HepG2 (cell line): ENCODE measurements at regions not wholly inside any gene's neighbourhood (a gene's known extent, or its start where the extent isn't known, plus 50 kb on each side); places are given as distances from the start of the nearest gene placed in this dataset.

Experiments
- ATAC-seq: fragments of 200-7000 bp; cut with Tn5 transposase; 3 replicates; pipeline ENCODE4 v1.9.1; 2020; ENCODE audit warnings: mild to moderate bottlenecking, moderate library complexity
- BruUV-seq: library from RNA; stranded (reverse); fragments of 400-500 nt; replicated peaks from 2 replicates; lab custom pipeline; 2021; lab: Mats Ljungman, UMichigan
- CTCF ChIA-PET: fragments of 300-600 bp; formaldehyde crosslinking; extraction: SDS; loops from one replicate; lab custom pipeline; 2021; ENCODE audit warnings: low total read pairs, inconsistent platforms, low intra/inter-chr PET ratio; lab: Yijun Ruan, JAX
- POLR2A ChIA-PET: fragments of 350-600 bp; sonication (Branson Sonifier 250); formaldehyde crosslinking; loops from one replicate; lab custom pipeline; 2020; ENCODE audit warnings: antibody characterized with exemption, inconsistent platforms; lab: Yijun Ruan, JAX
- DNase-seq: peaks from one replicate; pipeline ENCODE4 v3.0.0-alpha.2; 2015; ENCODE audit warnings: low spot score
- FAIRE-seq: peaks from 3 replicates; lab custom pipeline; 2011; peaks lifted over from hg19 to GRCh38; lab: Jason Lieb, UNC
- H2AFZ ChIP-seq: one replicate; pipeline ENCODE4 v1.6.1; 2011; ENCODE audit warnings: low read length, inconsistent platforms
- H3K27ac ChIP-seq: fragments of 300-600 bp; 3 replicates; pipeline ENCODE4 v1.8.0; 2011; ENCODE audit warnings: mixed run types, mild to moderate bottlenecking, mixed read lengths, low read length, inconsistent platforms; ENCODE audit not compliant: insufficient read depth; ENCODE audit errors: extremely low read length
- H3K27me3 ChIP-seq, 2 experiments: fragments of 200-600 bp in 1 of 2; 2 replicates in 1 of 2; 3 replicates in 1 of 2; pipeline versions ENCODE4 v1.6.0 to v1.8.0; 2011; ENCODE audit warnings: low read length in 2 of 2, mild to moderate bottlenecking in 2 of 2, moderate library complexity in 2 of 2, inconsistent platforms in 1 of 2; ENCODE audit not compliant: insufficient read depth in 2 of 2, control insufficient read depth in 1 of 2
- H3K36me3 ChIP-seq, 2 experiments: fragments of 200-600 bp in 1 of 2; replicated peaks in 1 of 2; 2 replicates in 1 of 2; 3 replicates in 1 of 2; pipeline versions ENCODE4 v1.5.1 to v1.8.0; 2011; ENCODE audit warnings: low read length in 2 of 2, inconsistent platforms in 1 of 2; ENCODE audit not compliant: insufficient read depth in 2 of 2, control insufficient read depth in 1 of 2
- H3K4me1 ChIP-seq: 2 replicates; pipeline ENCODE4 v1.5.1; 2012; ENCODE audit warnings: low read length, inconsistent platforms; ENCODE audit not compliant: insufficient read depth
- H3K4me2 ChIP-seq: 2 replicates; pipeline ENCODE4 v1.6.0; 2011; ENCODE audit warnings: low read depth, low read length, inconsistent platforms
- H3K4me3 ChIP-seq, 3 experiments: fragments of 200-600 bp in 1 of 3; sonication (generic), shearing (Covaris generic) in 1 of 3; replicated peaks in 1 of 3; 2 replicates each; pipeline ENCODE4 v1.5.1; 2011 to 2016; ENCODE audit warnings: low read length in 3 of 3, inconsistent platforms in 2 of 3, low read depth in 2 of 3, mild to moderate bottlenecking in 2 of 3, control low read depth in 1 of 3, mixed read lengths in 1 of 3; ENCODE audit not compliant: insufficient read depth in 1 of 3
- H3K79me2 ChIP-seq: one replicate; pipeline ENCODE4 v1.6.1; 2011; ENCODE audit warnings: low read length, inconsistent platforms; ENCODE audit not compliant: insufficient read depth
- H3K9ac ChIP-seq: 2 replicates; pipeline ENCODE4 v1.6.0; 2011; ENCODE audit warnings: mild to moderate bottlenecking, low read depth, low read length, inconsistent platforms; ENCODE audit not compliant: insufficient read depth
- H3K9me3 ChIP-seq: 2 replicates; pipeline ENCODE4 v1.5.1; 2012; ENCODE audit warnings: mild to moderate bottlenecking, low read length
- H4K20me1 ChIP-seq: 2 replicates; pipeline ENCODE4 v1.6.0; 2011; ENCODE audit warnings: inconsistent platforms, mild to moderate bottlenecking, low read length, moderate library complexity; ENCODE audit not compliant: insufficient read depth
- CEBPB ChIP-seq: IDR thresholded peaks from 2 replicates; pipeline ENCODE4 v1.6.1; 2011; ENCODE audit warnings: low read depth, low read length, improper control_type of control experiment, borderline replicate concordance
- DZIP1 ChIP-seq: sonication (generic); formaldehyde crosslinking; IDR thresholded peaks from 2 replicates; pipeline ENCODE4 v1.5.0; 2020; ENCODE audit warnings: mild to moderate bottlenecking, missing genetic modification reagents
- FOSL2 ChIP-seq: sonication (generic); formaldehyde crosslinking; IDR thresholded peaks from 2 replicates; pipeline ENCODE4 v1.4.0; 2020; ENCODE audit warnings: missing genetic modification reagents
- HINFP ChIP-seq: sonication (generic); formaldehyde crosslinking; IDR thresholded peaks from 2 replicates; pipeline ENCODE4 v1.4.0; 2020; ENCODE audit warnings: low read depth, mild to moderate bottlenecking, missing genetic modification reagents
- KLF16 ChIP-seq, 2 experiments: sonication (generic) in 1 of 2; formaldehyde crosslinking in 1 of 2; IDR thresholded peaks; 2 replicates each; pipeline versions ENCODE4 v1.6.1 to v1.8.0; 2016 to 2023; ENCODE audit warnings: missing genetic modification reagents in 2 of 2, missing compliant biosample characterization in 1 of 2
- MTA1 ChIP-seq: sonication (generic); formaldehyde crosslinking; IDR thresholded peaks from 2 replicates; pipeline ENCODE4 v1.4.0; 2020; ENCODE audit warnings: missing genetic modification reagents, mild to moderate bottlenecking, borderline replicate concordance
- NFE2L1 ChIP-seq: sonication (generic); formaldehyde crosslinking; IDR thresholded peaks from 2 replicates; pipeline ENCODE4 v1.4.0; 2020; ENCODE audit warnings: missing genetic modification reagents, mild to moderate bottlenecking, borderline replicate concordance
- NR3C1 ChIP-seq: sonication (generic); formaldehyde crosslinking; IDR thresholded peaks from 2 replicates; pipeline ENCODE4 v1.4.0; 2020; ENCODE audit warnings: missing genetic modification reagents
- POLR2AphosphoS5 ChIP-seq: IDR thresholded peaks from 2 replicates; pipeline ENCODE4 v1.6.1; 2012; ENCODE audit warnings: low read depth, low read length
- RBAK ChIP-seq: sonication (generic); formaldehyde crosslinking; IDR thresholded peaks from 2 replicates; pipeline ENCODE4 v1.5.1; 2020; ENCODE audit warnings: mild to moderate bottlenecking, missing genetic modification reagents
- RCOR2 ChIP-seq: IDR thresholded peaks from 2 replicates; pipeline ENCODE4 v1.6.1; 2016; ENCODE audit warnings: missing biosample characterization, missing genetic modification reagents
- TCF7L2 ChIP-seq: IDR thresholded peaks from 2 replicates; pipeline ENCODE4 v1.6.1; 2011; ENCODE audit warnings: mild to moderate bottlenecking, low read depth, low read length, moderate library complexity
- TFE3 ChIP-seq: IDR thresholded peaks from 2 replicates; pipeline ENCODE4 v1.6.1; 2016
- ZBTB38 ChIP-seq: sonication (generic); formaldehyde crosslinking; IDR thresholded peaks from 2 replicates; pipeline ENCODE4 v1.5.1; 2020; ENCODE audit warnings: mild to moderate bottlenecking, missing genetic modification reagents
- ZNF17 ChIP-seq: sonication (generic); formaldehyde crosslinking; IDR thresholded peaks from 2 replicates; pipeline ENCODE4 v1.5.0; 2020; ENCODE audit warnings: mild to moderate bottlenecking, missing genetic modification reagents
- ZNF451 ChIP-seq: sonication (generic); formaldehyde crosslinking; IDR thresholded peaks from 2 replicates; pipeline ENCODE4 v1.5.0; 2020; ENCODE audit warnings: mild to moderate bottlenecking, missing genetic modification reagents
- ZSCAN22 ChIP-seq: sonication (generic); formaldehyde crosslinking; IDR thresholded peaks from 2 replicates; pipeline ENCODE4 v1.4.0; 2020; ENCODE audit warnings: mild to moderate bottlenecking, missing genetic modification reagents
- WGBS: methylation state at CpG from one replicate; pipeline ENCODE4 v1.1.6; 2017; ENCODE audit warnings: low lambda C conversion rate; 5-methylcytosine and 5-hydroxymethylcytosine counted together
- in situ Hi-C: cut with HindIII; loops from 2 replicates; pipeline ENCODE4 v1.10.0; 2017; ENCODE audit warnings: low pct_unique_long_range_greater_than_20kb; ENCODE audit not compliant: extremely low pct_ligation_motif_present
- intact Hi-C: fragments of 100-400 bp; cut with micrococcal nuclease; formaldehyde crosslinking; loops from one replicate; pipeline ENCODE4 v1.10.0; 2022; ENCODE audit not compliant: unreplicated experiment

GRCh38 chr21:20646431-20647165, 351.6 kb upstream of the NCAM2 start:
- Histone ChIP-seq H3K9ac (no peak overlapping the region), H3K27me3 (no peaks in the 10 kb centered on the region)
- in situ Hi-C loops = no loop called here
- TF ChIP-seq CEBPB = no peak
- no peak for TF ChIP-seq ZNF17 (CRISPR knock-in tag)
- no peak for TF ChIP-seq DZIP1 (CRISPR knock-in tag)
- no peak for TF ChIP-seq ZSCAN22
- no peak for TF ChIP-seq TCF7L2
- no peak for TF ChIP-seq RCOR2 (CRISPR knock-in tag)
- TF ChIP-seq MTA1 (CRISPR knock-in tag) = no peak
- TF ChIP-seq NR3C1 (CRISPR knock-in tag) = no peak
- no peak for TF ChIP-seq HINFP (CRISPR knock-in tag)
- no peak for TF ChIP-seq TFE3 (CRISPR knock-in tag)
- TF ChIP-seq ZBTB38 (CRISPR knock-in tag) = no peak
- no peak for TF ChIP-seq ZNF451
- TF ChIP-seq KLF16 (CRISPR knock-in tag; IDR thresholded peaks at IDR 0.05) = no peak
- TF ChIP-seq FOSL2 (CRISPR knock-in tag) = no peak
- TF ChIP-seq RBAK (CRISPR knock-in tag) = no peak
- no peak for TF ChIP-seq POLR2AphosphoS5
- TF ChIP-seq NFE2L1 (CRISPR knock-in tag) = no peak
- TF ChIP-seq, all 625 proteins: peak for 0
- BruUV-seq = no TSS peak
- no peak overlapping the region for H3K4me3 ChIP-seq
- H3K4me1 ChIP-seq = no peaks in the 10 kb centered on the region
- no peaks in the 10 kb centered on the region for H3K79me2 ChIP-seq
- ChIA-PET POLR2A (no interaction called here), CTCF (no interaction called here)
- H3K36me3 ChIP-seq = no peaks in the 10 kb centered on the region
- ATAC-seq = no peak
- no peak overlapping the region for H3K27ac ChIP-seq
- H3K4me2 ChIP-seq = no peak overlapping the region
- no peaks in the 10 kb centered on the region for H4K20me1 ChIP-seq
- FAIRE-seq = no peak
- intact Hi-C loops = no loop called here
- DNase-seq = no peak
- H2AFZ ChIP-seq = no peak overlapping the region
- WGBS = 22% methylated on average over 6 of the region's 7 CpGs
- peaks cover 81% of the 10 kb centered on the region for H3K9me3 ChIP-seq
